ENCODE measurements at regions not wholly inside any gene's neighbourhood (a gene's known extent, or its start where the extent isn't known, plus 50 kb on each side); places are given as distances from the start of the nearest gene placed in this dataset.

GRCh38 chr9:82161876-82162275, 173.3 kb downstream of the SPATA31D1 start:
- DNase-seq: no peak

GRCh38 chr9:82164159-82164558, 175.6 kb downstream of the SPATA31D1 start:
- no peak for DNase-seq

GRCh38 chr9:82167296-82167695, 178.7 kb downstream of the SPATA31D1 start:
- no peak for DNase-seq

GRCh38 chr9:82168585-82168984, 180.0 kb downstream of the SPATA31D1 start:
- DNase-seq: no peak

- DNase-seq: no peak
These were observed 182.3 kb downstream of the SPATA31D1 start for GRCh38 chr9:82170866-82171265.

GRCh38 chr9:82171271-82171670, 182.7 kb downstream of the SPATA31D1 start:
- no peak for DNase-seq

- DNase-seq: no peak
These were observed 192.1 kb downstream of the SPATA31D1 start for GRCh38 chr9:82180711-82181110.

- no peak for DNase-seq
These were observed 194.7 kb downstream of the SPATA31D1 start for GRCh38 chr9:82183181-82183860.

GRCh38 chr9:82184524-82184923, 196.0 kb downstream of the SPATA31D1 start:
- DNase-seq: no peak

- DNase-seq: no peak
These were observed 200.2 kb downstream of the SPATA31D1 start for GRCh38 chr9:82188817-82189216.

GRCh38 chr9:82191082-82191770, 202.7 kb downstream of the SPATA31D1 start:
- DNase-seq: peak; percentile 44

- no peak for DNase-seq
These were observed 203.6 kb downstream of the SPATA31D1 start for GRCh38 chr9:82192211-82192610.

- no peak for DNase-seq
These were observed 208.3 kb downstream of the SPATA31D1 start for GRCh38 chr9:82196622-82197441.

GRCh38 chr9:82201196-82201595, 212.6 kb downstream of the SPATA31D1 start:
- DNase-seq: no peak

GRCh38 chr9:82202808-82203207, 214.2 kb downstream of the SPATA31D1 start:
- no peak for DNase-seq

GRCh38 chr9:82206490-82206889, 217.9 kb downstream of the SPATA31D1 start:
- DNase-seq: no peak

GRCh38 chr9:82206946-82207345, 218.4 kb downstream of the SPATA31D1 start:
- no peak for DNase-seq

- no peak for DNase-seq
These were observed 220.3 kb downstream of the SPATA31D1 start for GRCh38 chr9:82208741-82209450.

- no peak for DNase-seq
These were observed 221.4 kb downstream of the SPATA31D1 start for GRCh38 chr9:82209797-82210470.

- DNase-seq: no peak
These were observed 224.3 kb downstream of the SPATA31D1 start for GRCh38 chr9:82212885-82213284.

GRCh38 chr9:82216435-82216834, 227.9 kb downstream of the SPATA31D1 start:
- no peak for DNase-seq

GRCh38 chr9:82223442-82223841, 234.9 kb downstream of the SPATA31D1 start:
- DNase-seq: no peak

GRCh38 chr9:82231411-82231810, 242.8 kb downstream of the SPATA31D1 start:
- no peak for DNase-seq
